Duodenal mucosa (tissue), 2 donors: ENCODE measurements at regions not wholly inside any gene's neighbourhood (a gene's known extent, or its start where the extent isn't known, plus 50 kb on each side); places are given as distances from the start of the nearest gene placed in this dataset.

Experiments
- H3K27ac ChIP-seq: one replicate; pipeline ENCODE4 v1.7.0; 2013; ENCODE audit warnings: low read depth, low read length
- H3K27me3 ChIP-seq, 2 donors: one replicate each; pipeline ENCODE4 v1.7.0; 2013; ENCODE audit warnings: low read length in 2 of 2, control low read depth in 1 of 2; ENCODE audit not compliant: insufficient read depth in 2 of 2, control insufficient read depth in 1 of 2
- H3K36me3 ChIP-seq, 2 donors: one replicate each; pipeline ENCODE4 v1.7.0; 2013; ENCODE audit warnings: low read length in 2 of 2, control low read depth in 1 of 2; ENCODE audit not compliant: insufficient read depth in 2 of 2, control insufficient read depth in 1 of 2
- H3K4me1 ChIP-seq, 2 donors: one replicate each; pipeline ENCODE4 v1.7.0; 2013; ENCODE audit warnings: low read length in 2 of 2, control low read depth in 1 of 2; ENCODE audit not compliant: insufficient read depth in 2 of 2, control insufficient read depth in 1 of 2
- H3K4me3 ChIP-seq, 2 donors: one replicate each; pipeline ENCODE4 v1.7.0; 2013; ENCODE audit warnings: low read length in 2 of 2, low read depth in 1 of 2
- H3K9ac ChIP-seq, 2 donors: one replicate each; pipeline ENCODE4 v1.7.0; 2013; ENCODE audit warnings: low read length in 2 of 2, low read depth in 1 of 2
- H3K9me3 ChIP-seq, 2 donors: one replicate each; pipeline ENCODE4 v1.7.0; 2013; ENCODE audit warnings: low read length in 2 of 2, control low read depth in 1 of 2; ENCODE audit not compliant: control insufficient read depth in 1 of 2

DNA sequence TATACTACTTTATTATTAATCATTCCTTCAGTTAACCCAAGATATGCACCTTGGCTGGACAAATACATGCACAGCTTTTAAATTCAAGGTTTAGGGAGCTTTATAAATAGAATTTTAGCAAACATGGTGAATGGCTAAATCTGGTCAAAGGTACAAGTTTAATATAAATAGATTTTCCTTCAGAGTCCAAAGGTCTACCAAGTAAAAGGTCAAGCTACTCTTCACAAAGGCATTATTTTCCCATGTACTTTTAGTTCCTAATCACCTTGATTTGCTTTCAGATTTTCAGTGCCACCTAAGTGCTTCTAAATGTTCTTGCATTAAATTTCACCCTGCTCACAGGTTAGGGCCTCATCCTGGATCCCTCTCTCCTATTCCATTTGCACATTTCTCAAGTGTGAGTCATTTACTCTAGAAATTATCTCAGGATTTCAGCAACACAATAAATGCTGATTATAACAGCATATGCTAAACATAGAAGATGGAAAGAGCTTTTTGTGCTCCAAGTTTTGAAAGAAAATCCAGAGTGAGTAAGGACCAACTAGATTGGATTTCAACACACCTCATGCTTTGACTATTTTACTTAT lies 459.4 kb upstream of the ITGA1 start:
- Histone ChIP-seq H3K27me3 (no peaks in the 10 kb centered on the region), H3K4me1 (no peaks in the 10 kb centered on the region), H3K9me3 (no peaks in the 10 kb centered on the region), H3K36me3 (no peaks in the 10 kb centered on the region), H3K9ac (no peak overlapping the region), H3K27ac (no peak overlapping the region), H3K4me3 (no peak overlapping the region)

DNA sequence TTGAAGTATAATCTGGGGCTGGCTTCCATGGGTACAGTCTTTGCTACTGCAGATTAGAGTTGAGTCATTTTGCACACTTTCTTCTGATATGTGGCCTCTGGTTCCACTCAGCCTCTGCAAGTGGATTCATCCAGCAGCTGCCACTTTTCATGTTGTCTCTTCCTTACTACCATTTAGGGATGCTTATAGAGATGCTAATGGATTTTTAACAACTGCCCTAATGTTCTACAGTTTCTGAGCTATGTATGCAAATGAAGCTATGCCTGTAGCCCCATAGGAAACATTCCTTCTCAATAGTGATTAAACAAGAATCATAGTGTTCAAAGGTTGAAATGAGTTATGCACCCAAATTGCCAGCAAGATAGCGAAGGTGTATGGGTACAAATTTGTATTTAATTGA lies 456.0 kb upstream of the ITGA1 start:
- no peak overlapping the region for H3K9ac ChIP-seq
- no peaks in the 10 kb centered on the region for H3K9me3 ChIP-seq
- H3K27me3 ChIP-seq: no peaks in the 10 kb centered on the region
- H3K4me1 ChIP-seq: no peaks in the 10 kb centered on the region
- H3K36me3 ChIP-seq: no peaks in the 10 kb centered on the region
- no peak overlapping the region for H3K4me3 ChIP-seq
- H3K27ac ChIP-seq: no peak overlapping the region

DNA sequence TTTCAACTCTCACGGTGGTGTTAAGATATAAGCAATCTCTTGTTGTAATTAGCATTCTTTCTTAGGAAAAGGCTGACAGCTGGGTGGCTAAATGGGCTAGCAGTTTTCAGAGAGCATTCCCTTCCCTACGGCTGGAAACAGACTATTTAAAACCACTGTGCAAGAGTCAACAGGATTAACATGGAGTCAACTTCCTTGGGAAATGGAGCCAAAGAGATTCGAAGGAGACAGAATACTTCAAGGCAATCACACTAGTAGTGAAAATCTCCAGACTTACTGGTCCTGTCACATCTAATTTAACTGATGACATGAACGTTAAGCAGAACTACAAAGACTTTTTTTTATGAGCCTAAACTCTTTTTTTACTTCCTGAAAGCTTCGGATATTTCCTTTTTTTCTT lies 453.3 kb upstream of the ITGA1 start:
- no peaks in the 10 kb centered on the region for H3K27me3 ChIP-seq
- no peak overlapping the region for H3K9ac ChIP-seq
- no peak overlapping the region for H3K27ac ChIP-seq
- H3K9me3 ChIP-seq: no peaks in the 10 kb centered on the region
- H3K4me1 ChIP-seq: no peaks in the 10 kb centered on the region
- H3K4me3 ChIP-seq: no peak overlapping the region
- no peaks in the 10 kb centered on the region for H3K36me3 ChIP-seq

DNA sequence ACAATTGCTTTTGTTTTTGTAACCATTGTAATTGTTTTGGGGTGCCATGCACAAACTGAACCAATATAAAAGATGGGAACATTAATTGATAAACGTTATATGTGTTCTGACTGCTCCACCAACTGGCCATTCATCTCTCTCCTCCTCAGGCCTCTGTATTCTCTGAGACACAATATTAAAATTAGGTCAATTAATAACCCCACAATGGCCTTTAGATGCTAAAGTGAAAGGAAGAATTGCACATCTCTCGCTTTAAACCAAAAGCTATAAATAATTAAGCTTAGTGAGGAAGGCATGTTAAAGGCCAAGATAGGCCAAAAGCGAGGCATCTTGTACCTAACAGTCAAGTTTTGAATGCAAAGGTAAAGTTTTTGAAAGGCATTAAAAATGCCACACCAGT lies 448.4 kb upstream of the ITGA1 start:
- Histone ChIP-seq H3K9me3 (no peaks in the 10 kb centered on the region), H3K4me3 (no peak overlapping the region), H3K36me3 (no peaks in the 10 kb centered on the region), H3K9ac (no peak overlapping the region), H3K27ac (no peak overlapping the region), H3K4me1 (peaks cover 0 to 3% of the 10 kb centered on the region in 2 donors), H3K27me3 (no peaks in the 10 kb centered on the region)

DNA sequence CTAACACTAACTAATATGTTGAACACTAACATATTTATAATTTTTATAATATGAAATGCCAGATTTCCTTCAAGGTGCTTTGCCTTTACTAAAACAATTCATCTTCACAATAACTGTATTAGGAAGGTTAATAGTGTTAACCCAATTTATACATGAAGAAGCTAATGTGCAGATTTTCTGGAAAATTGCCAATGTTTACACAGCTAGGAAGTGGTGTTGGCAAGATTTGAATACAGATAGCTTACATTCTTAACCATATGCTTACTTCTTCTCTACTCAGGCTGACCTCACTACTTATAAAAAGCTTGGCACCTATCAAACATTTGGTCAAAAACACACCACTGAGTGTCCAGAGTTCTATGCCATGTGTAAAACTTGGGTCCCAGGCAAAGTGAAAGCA lies 445.4 kb upstream of the ITGA1 start:
- no peaks in the 10 kb centered on the region for H3K9me3 ChIP-seq
- no peaks in the 10 kb centered on the region for H3K36me3 ChIP-seq
- H3K4me3 ChIP-seq: no peak overlapping the region
- H3K27me3 ChIP-seq: no peaks in the 10 kb centered on the region
- no peak overlapping the region for H3K9ac ChIP-seq
- peaks cover 0 to 3% of the 10 kb centered on the region in 2 donors for H3K4me1 ChIP-seq
- no peak overlapping the region for H3K27ac ChIP-seq

DNA sequence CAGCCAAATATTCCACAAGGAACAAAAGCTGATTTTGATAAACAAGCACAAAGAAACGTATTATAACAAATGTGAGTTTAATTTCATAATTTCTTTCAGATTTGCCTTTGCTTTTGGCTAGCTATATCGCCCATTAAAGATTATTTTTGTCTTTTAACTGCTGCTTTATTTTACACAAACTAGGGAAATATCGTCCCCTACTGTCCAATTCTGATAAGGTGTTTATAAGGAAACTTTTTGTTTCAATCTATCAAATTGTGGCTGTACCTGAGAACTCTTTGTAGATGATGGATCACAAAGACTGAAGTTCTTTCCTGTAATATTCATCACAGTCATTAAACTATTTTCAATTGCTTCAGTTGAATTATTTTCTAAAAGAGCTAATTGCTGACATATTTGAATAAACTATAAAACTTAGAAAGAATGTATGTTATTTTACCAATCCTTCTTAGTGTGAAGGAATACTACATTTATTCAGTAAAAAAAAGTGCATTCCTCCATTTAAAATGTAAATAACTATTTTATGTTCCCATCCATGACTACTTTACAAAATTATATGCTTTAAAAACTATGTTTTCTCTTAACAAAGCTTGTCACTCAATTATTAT lies 431.3 kb upstream of the ITGA1 start:
- H3K27me3 ChIP-seq: no peaks in the 10 kb centered on the region
- H3K27ac ChIP-seq: no peak overlapping the region
- H3K36me3 ChIP-seq: no peaks in the 10 kb centered on the region

DNA sequence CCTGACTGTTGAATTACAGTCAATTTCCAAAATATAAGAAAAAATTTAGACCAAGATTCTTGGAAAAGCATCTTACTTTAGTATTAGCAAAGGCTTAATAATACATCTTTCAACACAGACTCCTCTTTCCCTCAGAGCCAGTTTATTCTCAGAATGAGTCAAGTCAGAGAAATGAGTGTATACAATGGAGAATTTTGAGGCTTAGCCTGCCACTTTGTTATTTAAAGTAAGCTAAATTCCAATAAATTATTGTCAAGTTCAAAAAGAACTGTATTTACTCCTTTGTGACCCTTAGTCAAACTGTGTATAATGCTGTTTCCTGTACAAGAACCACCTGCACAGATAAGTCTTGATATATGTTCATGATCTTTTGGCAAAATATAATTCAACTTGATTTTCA lies 428.5 kb upstream of the ITGA1 start:
- no peak overlapping the region for H3K27ac ChIP-seq
- H3K4me1 ChIP-seq: no peaks in the 10 kb centered on the region
- H3K27me3 ChIP-seq: no peaks in the 10 kb centered on the region
- H3K4me3 ChIP-seq: no peak overlapping the region
- no peaks in the 10 kb centered on the region for H3K9me3 ChIP-seq
- H3K9ac ChIP-seq: no peak overlapping the region
- no peaks in the 10 kb centered on the region for H3K36me3 ChIP-seq

More for the DNA sequence above, 431.3 kb upstream of the ITGA1 start:
- Histone ChIP-seq H3K4me3 (no peak overlapping the region), H3K9me3 (no peaks in the 10 kb centered on the region), H3K9ac (no peak overlapping the region), H3K4me1 (no peaks in the 10 kb centered on the region)

DNA sequence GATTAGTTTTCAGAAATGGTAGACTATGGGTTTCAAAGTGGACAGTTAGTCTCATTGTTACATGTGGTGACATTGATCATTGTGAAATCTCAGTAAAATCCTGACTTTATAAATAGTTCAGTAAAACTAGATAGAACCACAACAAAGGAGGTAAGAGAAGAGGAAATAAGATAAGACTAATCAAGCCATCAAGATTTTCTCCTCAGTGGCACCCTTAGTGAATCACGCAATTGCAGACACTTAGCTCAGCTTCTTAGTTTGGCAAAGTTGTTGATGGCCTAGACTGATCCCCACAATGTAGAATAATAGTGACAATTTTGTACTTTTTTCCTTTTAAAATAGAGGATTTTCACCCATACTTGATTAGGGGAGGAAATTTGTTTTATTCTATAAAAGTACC lies 426.7 kb upstream of the ITGA1 start:
- Histone ChIP-seq H3K36me3 (no peaks in the 10 kb centered on the region), H3K4me3 (no peak overlapping the region), H3K27ac (no peak overlapping the region), H3K9me3 (no peaks in the 10 kb centered on the region), H3K4me1 (peaks cover 0 to 2% of the 10 kb centered on the region in 2 donors), H3K9ac (no peak overlapping the region), H3K27me3 (no peaks in the 10 kb centered on the region)

DNA sequence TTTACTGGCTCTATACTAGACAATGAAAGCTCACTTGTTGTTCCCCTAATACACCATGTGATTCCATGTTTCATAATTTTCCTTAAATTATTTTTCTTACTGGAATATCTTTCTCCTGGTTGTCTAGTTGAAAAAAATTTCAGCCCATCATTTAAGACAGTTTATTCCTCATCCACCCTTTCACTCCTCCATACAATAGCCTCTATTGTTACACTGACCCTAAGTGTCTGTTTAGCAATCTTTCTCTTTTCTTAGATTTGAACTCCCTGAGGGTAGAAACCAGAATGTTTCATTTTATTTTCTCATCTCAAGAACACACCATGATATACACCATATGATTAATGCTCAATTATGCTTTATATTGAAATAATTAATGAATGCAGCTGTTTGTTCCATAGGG lies 413.4 kb upstream of the ITGA1 start:
- Histone ChIP-seq H3K4me3 (no peak overlapping the region), H3K36me3 (no peaks in the 10 kb centered on the region)

DNA sequence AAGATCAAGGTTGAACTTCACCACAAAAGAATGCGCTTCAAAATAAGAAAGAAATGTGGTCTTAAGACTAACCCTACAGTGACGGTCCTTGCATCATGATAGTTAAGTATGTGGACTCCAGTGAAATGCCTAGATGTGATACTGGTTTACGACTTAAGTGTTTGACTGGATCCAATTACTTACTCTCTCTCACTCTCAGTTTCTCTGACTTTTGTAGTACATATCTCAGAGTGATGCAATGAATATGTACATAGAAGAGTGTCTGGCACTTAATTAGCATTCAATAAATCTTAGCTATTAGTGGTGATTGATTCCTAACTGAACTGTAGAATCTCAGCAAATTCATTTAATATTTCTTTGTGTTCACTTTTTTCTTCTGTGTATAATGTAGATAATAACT lies 411.7 kb upstream of the ITGA1 start:
- H3K9ac ChIP-seq: no peak overlapping the region
- H3K36me3 ChIP-seq: no peaks in the 10 kb centered on the region
- H3K4me3 ChIP-seq: no peak overlapping the region
- H3K27me3 ChIP-seq: no peaks in the 10 kb centered on the region
- no peaks in the 10 kb centered on the region for H3K9me3 ChIP-seq
- H3K27ac ChIP-seq: no peak overlapping the region
- no peaks in the 10 kb centered on the region for H3K4me1 ChIP-seq

More for the DNA sequence above, 413.4 kb upstream of the ITGA1 start:
- no peak overlapping the region for H3K27ac ChIP-seq
- H3K9ac ChIP-seq: no peak overlapping the region
- no peaks in the 10 kb centered on the region for H3K9me3 ChIP-seq
- H3K4me1 ChIP-seq: no peaks in the 10 kb centered on the region
- H3K27me3 ChIP-seq: no peaks in the 10 kb centered on the region
